ENCODE measurements at regions not wholly inside any gene's neighbourhood (a gene's known extent, or its start where the extent isn't known, plus 50 kb on each side); places are given as distances from the start of the nearest gene placed in this dataset.

- TF ChIP-seq ZNF318 (IDR thresholded peaks at IDR 0.05; ENCODE audit: borderline replicate concordance in 1 of 2, low read depth in 1 of 2) = no peak
- no peak for TF ChIP-seq ZNF143 (CRISPR knock-in tag; IDR thresholded peaks at IDR 0.05)
- no peak for TF ChIP-seq KDM5B (IDR thresholded peaks at IDR 0.05; ENCODE audit: insufficient replicate concordance, low read depth, low read length)
- TF ChIP-seq, protein P1, sequence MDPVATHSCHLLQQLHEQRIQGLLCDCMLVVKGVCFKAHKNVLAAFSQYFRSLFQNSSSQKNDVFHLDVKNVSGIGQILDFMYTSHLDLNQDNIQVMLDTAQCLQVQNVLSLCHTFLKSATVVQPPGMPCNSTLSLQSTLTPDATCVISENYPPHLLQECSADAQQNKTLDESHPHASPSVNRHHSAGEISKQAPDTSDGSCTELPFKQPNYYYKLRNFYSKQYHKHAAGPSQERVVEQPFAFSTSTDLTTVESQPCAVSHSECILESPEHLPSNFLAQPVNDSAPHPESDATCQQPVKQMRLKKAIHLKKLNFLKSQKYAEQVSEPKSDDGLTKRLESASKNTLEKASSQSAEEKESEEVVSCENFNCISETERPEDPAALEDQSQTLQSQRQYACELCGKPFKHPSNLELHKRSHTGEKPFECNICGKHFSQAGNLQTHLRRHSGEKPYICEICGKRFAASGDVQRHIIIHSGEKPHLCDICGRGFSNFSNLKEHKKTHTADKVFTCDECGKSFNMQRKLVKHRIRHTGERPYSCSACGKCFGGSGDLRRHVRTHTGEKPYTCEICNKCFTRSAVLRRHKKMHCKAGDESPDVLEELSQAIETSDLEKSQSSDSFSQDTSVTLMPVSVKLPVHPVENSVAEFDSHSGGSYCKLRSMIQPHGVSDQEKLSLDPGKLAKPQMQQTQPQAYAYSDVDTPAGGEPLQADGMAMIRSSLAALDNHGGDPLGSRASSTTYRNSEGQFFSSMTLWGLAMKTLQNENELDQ (CRISPR knock-in tag; IDR thresholded peaks at IDR 0.05; ENCODE audit: borderline replicate concordance) = no peak
- TF ChIP-seq TAF15 (IDR thresholded peaks at IDR 0.05; ENCODE audit: low read depth, low read length) = no peak
- no peak for TF ChIP-seq EHMT2 (IDR thresholded peaks at IDR 0.05)
These were observed 486.7 kb upstream of the ZP4 start (continued) for GRCh38 chr1:238377280-238377919.

Measured in K562 (cell line).